Gastroesophageal sphincter (tissue), 4 donors: ENCODE measurements at regions not wholly inside any gene's neighbourhood (a gene's known extent, or its start where the extent isn't known, plus 50 kb on each side); places are given as distances from the start of the nearest gene placed in this dataset.

Source experiments
- ATAC-seq: fragments of 150-250 bp; one replicate; pipeline ENCODE4 v1.9.1; 2016; ENCODE audit warnings: mild to moderate bottlenecking, moderate library complexity
- H3K27ac ChIP-seq, 4 donors: fragments of 200-600 bp; sonication (generic) in 3 of 4; 1 replicate in 3 of 4; 2 replicates in 1 of 4; pipeline ENCODE4 v1.5.1; 2016 to 2019
- H3K27me3 ChIP-seq: fragments of 200-600 bp; sonication (generic); one replicate; pipeline ENCODE4 v1.5.1; 2019
- H3K36me3 ChIP-seq, 2 donors: fragments of 200-600 bp; sonication (generic); one replicate each; pipeline ENCODE4 v1.5.1; 2019; ENCODE audit warnings: control low read depth in 1 of 2
- H3K4me1 ChIP-seq, 3 donors: fragments of 200-600 bp; sonication (generic); 1 replicate in 2 of 3; 2 replicates in 1 of 3; pipeline ENCODE4 v1.5.1; 2016 to 2019; ENCODE audit warnings: control low read depth in 2 of 3
- H3K4me3 ChIP-seq, 2 donors: fragments of 200-600 bp; sonication (generic); one replicate each; pipeline ENCODE4 v1.5.1; 2019; ENCODE audit warnings: mild to moderate bottlenecking in 1 of 2, moderate library complexity in 1 of 2
- H3K9me3 ChIP-seq, 3 donors: fragments of 200-600 bp; sonication (generic); one replicate each; pipeline ENCODE4 v1.5.1; 2017 to 2019; ENCODE audit warnings: control low read depth in 2 of 3
- EP300 ChIP-seq: sonication (generic); formaldehyde crosslinking; IDR thresholded peaks from one replicate; pipeline ENCODE4 v1.6.1; 2017; ENCODE audit warnings: antibody characterized with exemption, mild to moderate bottlenecking
- POLR2A ChIP-seq, 2 donors: fragments of 450-650 bp; IDR thresholded peaks; one replicate each; pipeline ENCODE4 v1.6.1; 2017; ENCODE audit warnings: antibody characterized with exemption in 2 of 2, mild to moderate bottlenecking in 2 of 2, moderate library complexity in 1 of 2
- POLR2AphosphoS5 ChIP-seq: sonication (generic); formaldehyde crosslinking; IDR thresholded peaks from one replicate; pipeline ENCODE4 v1.6.1; 2017; ENCODE audit warnings: antibody characterized with exemption
- WGBS, 2 donors: methylation state at CpG; one replicate each; pipeline ENCODE4 v1.1.5; 2018; ENCODE audit warnings: low coverage in 1 of 2; 5-methylcytosine and 5-hydroxymethylcytosine counted together
- TF ChIP-seq, protein P1 (sequence below), 4 experiments: fragments of 200-600 bp in 2 of 4; fragments of 450-650 bp in 2 of 4; sonication (generic) in 1 of 4; IDR thresholded peaks; one replicate each; pipeline ENCODE4 v1.5.1; 2017 to 2019; ENCODE audit warnings: antibody characterized with exemption in 4 of 4, mild to moderate bottlenecking in 2 of 4, moderate library complexity in 2 of 4

DNA sequence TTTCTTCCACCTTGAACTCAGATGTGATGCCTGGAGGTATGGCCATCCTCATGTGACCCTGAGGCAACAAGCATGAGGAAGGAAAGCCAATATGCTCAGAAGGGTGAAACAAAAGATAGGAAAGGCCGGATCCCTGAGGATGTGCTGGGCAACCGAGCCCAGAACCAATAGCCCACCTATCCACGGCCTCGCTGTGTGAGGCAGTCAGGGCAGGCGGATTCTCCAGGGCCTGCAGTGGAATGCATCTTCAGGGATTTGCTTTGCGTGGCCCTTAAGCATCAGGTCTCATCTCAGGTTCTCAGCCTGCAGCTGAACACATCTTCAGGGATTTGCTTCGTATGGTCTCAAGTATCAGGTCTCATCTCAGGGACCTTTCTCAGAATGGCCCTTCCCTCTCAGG, 139.8 kb downstream of the ANKRD60 start:
- H3K9me3 ChIP-seq: no peaks in the 10 kb centered on the region
- H3K27me3 ChIP-seq: no peaks in the 10 kb centered on the region
- H3K27ac ChIP-seq: no peak overlapping the region
- TF ChIP-seq, protein P1, sequence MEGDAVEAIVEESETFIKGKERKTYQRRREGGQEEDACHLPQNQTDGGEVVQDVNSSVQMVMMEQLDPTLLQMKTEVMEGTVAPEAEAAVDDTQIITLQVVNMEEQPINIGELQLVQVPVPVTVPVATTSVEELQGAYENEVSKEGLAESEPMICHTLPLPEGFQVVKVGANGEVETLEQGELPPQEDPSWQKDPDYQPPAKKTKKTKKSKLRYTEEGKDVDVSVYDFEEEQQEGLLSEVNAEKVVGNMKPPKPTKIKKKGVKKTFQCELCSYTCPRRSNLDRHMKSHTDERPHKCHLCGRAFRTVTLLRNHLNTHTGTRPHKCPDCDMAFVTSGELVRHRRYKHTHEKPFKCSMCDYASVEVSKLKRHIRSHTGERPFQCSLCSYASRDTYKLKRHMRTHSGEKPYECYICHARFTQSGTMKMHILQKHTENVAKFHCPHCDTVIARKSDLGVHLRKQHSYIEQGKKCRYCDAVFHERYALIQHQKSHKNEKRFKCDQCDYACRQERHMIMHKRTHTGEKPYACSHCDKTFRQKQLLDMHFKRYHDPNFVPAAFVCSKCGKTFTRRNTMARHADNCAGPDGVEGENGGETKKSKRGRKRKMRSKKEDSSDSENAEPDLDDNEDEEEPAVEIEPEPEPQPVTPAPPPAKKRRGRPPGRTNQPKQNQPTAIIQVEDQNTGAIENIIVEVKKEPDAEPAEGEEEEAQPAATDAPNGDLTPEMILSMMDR (IDR thresholded peaks at IDR 0.05): no peak
- no peak for TF ChIP-seq POLR2A (IDR thresholded peaks at IDR 0.05)
- no peak overlapping the region for H3K4me3 ChIP-seq
- H3K4me1 ChIP-seq: peaks cover 0 to 9% (median 0%) of the 10 kb centered on the region in 3 donors
- no peaks in the 10 kb centered on the region for H3K36me3 ChIP-seq
- no peak for ATAC-seq
- 88 to 96% methylated on average over 4 to 6 of the region's 7 CpGs for WGBS, 2 donors

DNA sequence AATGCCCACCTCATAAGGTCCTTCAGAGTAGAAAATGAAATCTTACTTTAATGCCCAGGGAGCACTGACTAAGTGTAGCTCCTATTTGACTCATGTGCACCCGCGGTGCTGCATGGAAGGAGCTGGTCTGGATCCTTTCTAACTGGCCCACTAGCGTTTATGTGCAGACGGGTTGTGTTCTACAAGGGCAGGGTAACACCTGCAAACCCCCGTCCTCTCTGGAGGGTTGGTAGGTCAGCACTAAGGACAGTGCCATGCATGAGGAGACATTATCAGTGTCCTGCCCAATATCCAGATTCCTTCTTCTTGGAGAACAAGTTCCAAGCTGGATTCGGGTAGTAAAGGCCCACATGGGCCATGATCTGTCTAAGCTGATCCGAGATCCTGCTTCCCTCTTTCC, 140.3 kb downstream of the ANKRD60 start:
- Histone ChIP-seq H3K4me3 (no peak overlapping the region), H3K4me1 (peaks cover 0 to 9% (median 0%) of the 10 kb centered on the region in 3 donors), H3K27me3 (no peaks in the 10 kb centered on the region), H3K36me3 (no peaks in the 10 kb centered on the region), H3K27ac (no peak overlapping the region), H3K9me3 (no peaks in the 10 kb centered on the region)
- no peak for TF ChIP-seq POLR2A (IDR thresholded peaks at IDR 0.05)
- no peak for TF ChIP-seq EP300
- TF ChIP-seq POLR2AphosphoS5: no peak
- TF ChIP-seq, protein P1 (IDR thresholded peaks at IDR 0.05): no peak
- WGBS, 2 donors: 83 to 90% methylated on average over 2 of the region's 7 CpGs
- no peak for ATAC-seq

DNA sequence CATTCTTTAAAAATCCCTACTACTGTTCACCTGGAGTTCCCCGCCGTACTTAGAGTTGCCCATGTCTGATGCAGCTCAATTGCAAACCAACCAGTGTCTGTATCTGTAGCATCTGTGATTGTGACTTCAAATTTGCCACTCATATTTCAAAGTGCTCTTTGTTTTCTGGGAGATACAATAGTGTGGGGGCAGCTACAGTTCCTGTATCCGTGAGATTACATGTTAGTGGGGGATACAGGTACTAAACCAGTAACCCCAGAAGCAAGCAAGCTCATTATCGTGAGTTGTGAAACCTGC, 140.9 kb downstream of the ANKRD60 start:
- no peaks in the 10 kb centered on the region for H3K27me3 ChIP-seq
- H3K4me1 ChIP-seq: peaks cover 0 to 6% (median 0%) of the 10 kb centered on the region in 3 donors
- H3K27ac ChIP-seq: no peak overlapping the region
- TF ChIP-seq EP300 (no peak), POLR2AphosphoS5 (no peak)
- H3K9me3 ChIP-seq: no peaks in the 10 kb centered on the region
- no peaks in the 10 kb centered on the region for H3K36me3 ChIP-seq
- H3K4me3 ChIP-seq: no peak overlapping the region
- no peak for ATAC-seq
- 48% methylated on average over 4 of the region's 4 CpGs; no CpG with 5 or more reads in 1 of the 2 donors for WGBS, 2 donors

DNA sequence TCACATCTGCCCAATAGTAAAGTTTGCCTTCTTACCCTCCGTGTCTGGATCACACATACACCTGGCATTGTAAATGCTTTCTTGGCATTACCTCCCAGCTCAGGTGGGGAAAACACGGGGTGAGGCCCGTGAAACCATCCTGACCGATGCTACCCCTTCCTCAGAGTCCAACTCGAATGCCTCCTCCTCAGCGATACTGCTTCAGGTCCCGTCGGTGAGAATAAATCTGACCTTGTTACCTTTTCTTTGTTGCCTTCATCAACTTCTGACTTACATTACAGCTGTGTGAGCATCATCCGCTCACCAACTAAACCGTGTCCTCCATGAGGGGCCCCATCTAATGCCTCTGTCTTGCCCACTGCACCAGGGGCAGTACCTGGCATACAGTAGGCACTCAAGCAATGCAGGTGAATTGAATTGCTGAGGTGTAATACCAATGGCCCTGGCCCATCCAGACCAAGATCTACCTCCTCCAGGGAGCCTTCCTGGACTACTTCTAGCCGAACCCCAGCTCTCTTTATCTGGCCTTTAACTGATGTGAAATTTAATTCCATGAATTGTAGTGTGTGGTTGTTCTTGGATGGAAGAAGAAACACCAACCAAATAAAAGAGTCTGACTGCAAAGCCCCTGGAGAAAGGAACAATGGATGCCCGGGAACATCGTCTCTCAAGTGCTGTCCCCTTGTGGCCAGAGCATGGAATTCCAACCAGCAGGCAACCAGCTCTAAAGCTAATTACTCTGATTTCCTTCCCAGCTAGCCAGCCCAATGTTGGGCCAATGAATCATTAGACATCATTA, 141.5 kb downstream of the ANKRD60 start:
- H3K4me3 ChIP-seq: no peak overlapping the region
- peaks cover 0 to under 1% (median 0%) of the 10 kb centered on the region in 3 donors for H3K4me1 ChIP-seq
- WGBS, 2 donors: 56 to 64% methylated on average over 5 to 7 of the region's 13 CpGs
- no peak for TF ChIP-seq EP300
- TF ChIP-seq, protein P1 (IDR thresholded peaks at IDR 0.05): peak; percentile 66 to 89 (median 75)
- no peak for ATAC-seq
- H3K36me3 ChIP-seq: no peaks in the 10 kb centered on the region
- H3K27ac ChIP-seq: no peak overlapping the region
- H3K27me3 ChIP-seq: no peaks in the 10 kb centered on the region
- H3K9me3 ChIP-seq: no peaks in the 10 kb centered on the region

DNA sequence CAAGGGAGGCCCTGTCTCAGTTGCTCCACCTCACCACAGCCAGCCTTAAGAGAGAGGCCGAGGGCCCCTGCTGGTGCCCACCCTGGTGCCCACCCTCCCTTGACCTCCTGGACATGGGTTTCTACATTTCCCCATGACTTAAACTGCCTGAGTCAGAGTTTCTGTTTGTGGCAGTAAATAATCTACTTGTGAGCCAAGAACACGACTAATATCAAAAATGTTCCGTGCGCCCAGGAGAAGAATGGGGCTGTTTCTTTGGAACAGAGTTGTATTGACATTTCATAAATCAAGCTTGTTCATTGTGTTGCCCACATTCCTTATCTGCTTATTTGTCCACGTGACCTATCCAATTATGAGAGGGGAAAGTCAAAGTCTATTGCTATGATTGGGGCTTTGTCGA, 143.5 kb downstream of the ANKRD60 start:
- Histone ChIP-seq H3K27me3 (no peaks in the 10 kb centered on the region), H3K9me3 (no peaks in the 10 kb centered on the region), H3K36me3 (no peaks in the 10 kb centered on the region), H3K4me1 (no peaks in the 10 kb centered on the region), H3K4me3 (no peak overlapping the region), H3K27ac (peak overlapping the region in 1 of 4 donors; percentile 30)
- TF ChIP-seq EP300 (no peak), POLR2AphosphoS5 (peak; percentile 6)
- ATAC-seq: peak; percentile 41
- 84 to 92% methylated on average over 5 of the region's 6 CpGs for WGBS, 2 donors

DNA sequence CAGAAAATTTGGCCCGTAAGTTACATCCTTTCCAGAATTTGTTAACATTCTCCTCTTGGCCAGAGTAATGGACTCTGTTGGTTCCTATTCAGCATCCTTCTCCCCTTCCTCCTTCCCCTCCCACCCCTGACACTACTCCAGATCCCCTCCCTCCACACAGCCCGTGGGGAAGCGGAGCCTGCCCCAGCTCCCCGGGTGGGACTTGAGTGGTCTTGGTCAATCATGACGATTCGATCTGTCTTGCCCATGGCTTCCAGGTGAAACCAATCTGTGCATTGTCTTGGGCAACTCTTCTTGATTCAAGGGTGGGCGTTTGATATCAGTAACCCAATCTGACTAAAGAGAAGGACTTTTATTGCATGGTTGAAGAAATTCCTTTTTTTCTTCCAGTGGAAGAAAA, 143.9 kb downstream of the ANKRD60 start:
- no peak for TF ChIP-seq POLR2A (IDR thresholded peaks at IDR 0.05)
- TF ChIP-seq POLR2AphosphoS5: no peak
- TF ChIP-seq, protein P1 (IDR thresholded peaks at IDR 0.05): no peak
- TF ChIP-seq EP300: no peak
- Histone ChIP-seq H3K4me1 (no peaks in the 10 kb centered on the region), H3K9me3 (no peaks in the 10 kb centered on the region), H3K27ac (peak overlapping the region in 2 of 4 donors; percentile 10 to 30), H3K27me3 (no peaks in the 10 kb centered on the region), H3K4me3 (no peak overlapping the region), H3K36me3 (no peaks in the 10 kb centered on the region)
- no peak for ATAC-seq
- WGBS, 2 donors: 76 to 90% methylated on average over 1 to 2 of the region's 7 CpGs
